AG04450 (cell line): ENCODE measurements at regions not wholly inside any gene's neighbourhood (a gene's known extent, or its start where the extent isn't known, plus 50 kb on each side); places are given as distances from the start of the nearest gene placed in this dataset.

ENCODE experiments used
- CTCF ChIA-PET: fragments of 300-600, 350-600 bp; formaldehyde crosslinking; extraction: SDS; loops from one replicate; lab custom pipeline; 2022; ENCODE audit warnings: antibody characterized with exemption, inconsistent platforms; lab: Charles Lee
- POLR2A ChIA-PET: fragments of 350-600 bp; formaldehyde crosslinking; extraction: SDS; loops from one replicate; lab custom pipeline; 2021; ENCODE audit warnings: antibody characterized with exemption, inconsistent platforms; lab: Yijun Ruan, JAX
- DNase-seq: peaks from one replicate; pipeline ENCODE4 v3.0.0-alpha.2; 2011; ENCODE audit warnings: low read depth, low spot score
- H3K27ac ChIP-seq: one replicate; pipeline ENCODE4 v1.5.1; 2012; ENCODE audit warnings: low read depth, low read length, control low read depth
- H3K27me3 ChIP-seq: one replicate; pipeline ENCODE4 v1.6.0; 2012; ENCODE audit warnings: low read length; ENCODE audit not compliant: control insufficient read depth, insufficient read depth
- H3K4me3 ChIP-seq: 2 replicates; pipeline ENCODE4 v1.5.1; 2011; ENCODE audit warnings: mild to moderate bottlenecking, low read depth, low read length, control low read depth
- H3K9me3 ChIP-seq: 2 replicates; pipeline ENCODE4 v1.5.1; 2012; ENCODE audit warnings: low read length; ENCODE audit not compliant: control insufficient read depth, insufficient read depth
- TF ChIP-seq, protein P1 (sequence below): IDR thresholded peaks from 2 replicates; pipeline ENCODE4 v1.5.1; 2011; ENCODE audit warnings: low read depth, low read length, control low read depth, inconsistent platforms

DNA sequence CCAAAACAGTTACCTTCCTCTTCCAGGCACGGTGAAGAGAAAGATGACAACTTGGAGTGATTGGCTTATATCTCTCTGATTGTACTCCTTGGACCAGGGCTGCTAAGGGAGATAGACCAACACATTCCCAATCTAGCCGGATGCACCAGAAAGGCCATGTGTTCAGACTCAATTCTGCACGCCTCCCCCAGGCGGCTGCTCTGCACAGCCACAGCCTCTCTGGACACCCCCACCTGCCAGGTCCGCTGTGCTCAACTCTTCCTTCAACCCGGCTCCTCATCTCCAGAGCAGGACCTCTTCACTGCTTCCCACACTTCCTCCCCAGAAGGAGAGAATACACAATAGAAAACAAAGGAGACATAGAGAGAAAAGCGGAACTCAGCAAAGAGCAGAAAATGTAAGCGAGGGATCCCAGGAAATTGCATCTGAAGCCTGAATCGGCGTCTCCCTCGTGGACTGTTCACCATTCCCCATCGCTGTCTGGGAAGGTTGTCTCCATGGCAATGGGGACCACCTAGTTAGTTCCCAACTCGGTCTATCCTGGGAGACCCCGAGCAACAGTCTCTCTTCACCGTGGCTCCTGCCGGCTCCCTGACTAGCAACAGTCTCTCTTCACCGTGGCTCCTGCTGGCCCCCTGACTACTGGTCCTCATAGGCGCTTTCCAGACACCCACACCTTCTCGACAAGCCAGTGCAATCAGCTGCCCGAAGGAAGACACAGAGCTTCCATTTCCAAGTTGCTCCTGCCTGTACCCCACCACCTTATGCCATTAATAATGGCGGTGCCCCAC lies 361.7 kb upstream of the MYT1L start:
- Histone ChIP-seq H3K27ac (no peak overlapping the region), H3K27me3 (no peaks in the 10 kb centered on the region), H3K4me3 (no peak overlapping the region), H3K9me3 (peaks cover 33% of the 10 kb centered on the region)
- ChIA-PET POLR2A (no interaction called here), CTCF (no interaction called here)
- DNase-seq = no peak
- TF ChIP-seq, protein P1, sequence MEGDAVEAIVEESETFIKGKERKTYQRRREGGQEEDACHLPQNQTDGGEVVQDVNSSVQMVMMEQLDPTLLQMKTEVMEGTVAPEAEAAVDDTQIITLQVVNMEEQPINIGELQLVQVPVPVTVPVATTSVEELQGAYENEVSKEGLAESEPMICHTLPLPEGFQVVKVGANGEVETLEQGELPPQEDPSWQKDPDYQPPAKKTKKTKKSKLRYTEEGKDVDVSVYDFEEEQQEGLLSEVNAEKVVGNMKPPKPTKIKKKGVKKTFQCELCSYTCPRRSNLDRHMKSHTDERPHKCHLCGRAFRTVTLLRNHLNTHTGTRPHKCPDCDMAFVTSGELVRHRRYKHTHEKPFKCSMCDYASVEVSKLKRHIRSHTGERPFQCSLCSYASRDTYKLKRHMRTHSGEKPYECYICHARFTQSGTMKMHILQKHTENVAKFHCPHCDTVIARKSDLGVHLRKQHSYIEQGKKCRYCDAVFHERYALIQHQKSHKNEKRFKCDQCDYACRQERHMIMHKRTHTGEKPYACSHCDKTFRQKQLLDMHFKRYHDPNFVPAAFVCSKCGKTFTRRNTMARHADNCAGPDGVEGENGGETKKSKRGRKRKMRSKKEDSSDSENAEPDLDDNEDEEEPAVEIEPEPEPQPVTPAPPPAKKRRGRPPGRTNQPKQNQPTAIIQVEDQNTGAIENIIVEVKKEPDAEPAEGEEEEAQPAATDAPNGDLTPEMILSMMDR = no peak

DNA sequence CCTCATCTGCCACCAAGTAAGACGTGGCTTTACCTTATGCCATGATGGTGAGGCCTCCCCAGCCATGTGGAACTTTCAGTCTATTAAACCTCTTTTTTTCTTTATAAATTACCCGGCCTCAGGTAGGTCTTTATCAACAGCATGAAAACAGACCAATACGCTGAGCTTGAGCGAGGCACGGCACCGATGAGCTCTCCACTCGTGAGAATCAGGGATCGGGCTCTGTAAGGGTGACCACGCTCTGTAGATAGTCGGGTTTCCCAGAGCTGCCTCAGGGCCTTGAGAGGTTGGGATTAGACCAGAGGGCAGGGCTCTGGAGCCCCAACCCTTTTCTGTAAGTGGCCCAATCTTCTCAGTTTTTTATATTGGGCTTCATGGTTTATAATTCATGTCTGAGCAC lies 360.3 kb upstream of the MYT1L start:
- CTCF ChIA-PET = no interaction called here
- no peak for DNase-seq
- Histone ChIP-seq H3K4me3 (no peak overlapping the region), H3K27ac (no peak overlapping the region), H3K27me3 (no peaks in the 10 kb centered on the region), H3K9me3 (peaks cover 30% of the 10 kb centered on the region)
- POLR2A ChIA-PET = no interaction called here
- TF ChIP-seq, protein P1 = no peak

DNA sequence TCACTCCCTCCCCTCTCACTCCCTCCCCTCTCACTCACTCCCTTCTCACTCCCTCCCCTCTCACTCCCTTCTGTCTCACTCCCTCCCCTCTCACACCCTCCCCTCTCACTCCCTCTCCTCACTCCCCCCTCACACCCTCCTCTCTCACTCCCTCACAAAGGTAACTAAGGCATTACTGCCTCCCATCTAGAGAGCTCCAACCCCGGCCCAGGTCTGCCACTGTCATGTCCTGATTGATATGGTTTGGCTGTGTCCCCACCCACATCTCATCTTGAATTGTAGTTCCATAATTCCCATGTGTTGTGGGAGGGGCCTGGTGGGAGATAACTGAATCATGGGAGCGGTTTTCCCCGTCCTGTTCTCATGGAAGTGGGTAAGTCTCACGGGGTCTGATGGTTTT lies 359.9 kb upstream of the MYT1L start:
- no peak overlapping the region for H3K27ac ChIP-seq
- CTCF ChIA-PET = no interaction called here
- no peaks in the 10 kb centered on the region for H3K27me3 ChIP-seq
- TF ChIP-seq, protein P1 = no peak
- H3K4me3 ChIP-seq = no peak overlapping the region
- H3K9me3 ChIP-seq = peaks cover 25% of the 10 kb centered on the region
- POLR2A ChIA-PET = no interaction called here
- DNase-seq = no peak

DNA sequence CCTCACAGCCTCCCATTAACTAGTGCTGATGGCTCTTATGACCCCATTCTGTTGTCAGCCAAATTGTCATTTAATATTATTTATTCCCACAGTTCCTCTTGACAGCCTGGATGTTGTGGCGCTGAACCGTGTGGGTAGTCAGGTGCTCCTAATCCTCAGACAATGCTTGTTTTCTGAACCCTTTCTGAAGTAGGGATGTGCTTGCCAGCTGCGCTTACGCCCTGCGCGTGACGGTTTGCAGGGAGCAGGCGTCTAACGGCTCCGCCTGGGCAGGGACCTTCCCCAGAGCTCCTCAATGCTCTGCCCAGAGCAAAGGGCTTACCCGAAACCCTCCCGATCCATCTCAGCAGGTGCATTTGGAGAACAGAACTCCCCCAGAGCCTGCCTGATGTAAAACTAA lies 358.2 kb upstream of the MYT1L start:
- Histone ChIP-seq H3K27ac (no peak overlapping the region), H3K9me3 (peaks cover 24% of the 10 kb centered on the region), H3K27me3 (no peaks in the 10 kb centered on the region), H3K4me3 (no peak overlapping the region)
- POLR2A ChIA-PET = no interaction called here
- CTCF ChIA-PET = no interaction called here
- no peak for DNase-seq
- TF ChIP-seq, protein P1 = no peak

DNA sequence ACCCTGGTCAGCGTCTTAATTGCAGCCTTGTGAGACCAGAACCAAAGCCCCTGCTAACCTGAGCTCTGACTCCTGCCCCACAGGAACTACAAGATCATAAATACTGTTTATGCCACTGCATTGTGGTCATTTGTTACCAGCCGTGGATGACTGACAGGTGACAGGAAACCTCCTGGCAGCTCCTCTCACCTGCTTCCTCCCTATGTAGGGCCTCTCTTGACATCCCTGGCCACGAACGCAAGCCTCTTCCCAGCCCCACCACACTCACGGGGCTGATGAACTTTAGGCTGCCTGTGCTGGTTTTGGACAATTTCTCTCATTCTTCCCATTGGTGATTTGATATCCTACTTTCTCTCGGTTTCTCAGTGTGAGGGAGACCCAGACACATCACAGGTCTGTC lies 357.2 kb upstream of the MYT1L start:
- H3K27ac ChIP-seq = no peak overlapping the region
- ChIA-PET POLR2A (no interaction called here), CTCF (interaction anchor here (0.6 kb wide), 1 partner anchor 486 kb away, joined by 5 read pairs; no protein-coding TSS in a partner anchor)
- TF ChIP-seq, protein P1 = no peak
- no peak overlapping the region for H3K4me3 ChIP-seq
- H3K9me3 ChIP-seq = peaks cover 25% of the 10 kb centered on the region
- DNase-seq = no peak
- no peaks in the 10 kb centered on the region for H3K27me3 ChIP-seq
